ENCODE measurements at regions not wholly inside any gene's neighbourhood (a gene's known extent, or its start where the extent isn't known, plus 50 kb on each side); places are given as distances from the start of the nearest gene placed in this dataset.

DNA sequence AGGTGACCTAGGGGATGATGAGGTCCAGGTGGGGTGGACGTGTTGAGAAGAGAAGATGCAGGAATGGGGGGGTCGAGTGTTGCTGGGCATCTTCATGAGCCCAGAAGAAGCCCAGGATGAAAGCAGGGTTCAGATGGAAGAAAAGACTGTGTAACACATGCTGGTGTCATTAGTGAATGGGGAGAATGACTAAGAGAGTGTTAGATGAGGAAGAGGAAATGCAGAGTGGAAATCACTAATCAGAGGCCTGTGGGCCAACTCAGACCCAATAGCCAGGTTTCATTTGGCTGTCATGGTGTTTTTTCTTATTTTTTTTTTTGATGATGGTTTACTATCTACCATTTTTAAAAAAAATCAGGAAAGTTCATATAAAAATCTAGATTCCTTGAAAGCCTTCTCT, 180.8 kb upstream of the CAMK1G start:
- Histone ChIP-seq H3K4me1 (ENCODE audit: control insufficient read depth in 1 of 2, low read depth in 2 of 2) (no peaks in the 10 kb centered on the region), H3K36me3 (no peaks in the 10 kb centered on the region), H3K27ac (no peak overlapping the region), H3K27me3 (replicated peaks; ENCODE audit: insufficient read depth) (no peaks in the 10 kb centered on the region), H3K4me3 (no peak overlapping the region), H3K9me3 (no peaks in the 10 kb centered on the region)
- ATAC-seq (ENCODE audit: insufficient number of reproducible peaks, low FRiP score, low read depth) (no peak), DNase-seq (ENCODE audit: low spot score) (no peak)
- TF ChIP-seq, protein P1, sequence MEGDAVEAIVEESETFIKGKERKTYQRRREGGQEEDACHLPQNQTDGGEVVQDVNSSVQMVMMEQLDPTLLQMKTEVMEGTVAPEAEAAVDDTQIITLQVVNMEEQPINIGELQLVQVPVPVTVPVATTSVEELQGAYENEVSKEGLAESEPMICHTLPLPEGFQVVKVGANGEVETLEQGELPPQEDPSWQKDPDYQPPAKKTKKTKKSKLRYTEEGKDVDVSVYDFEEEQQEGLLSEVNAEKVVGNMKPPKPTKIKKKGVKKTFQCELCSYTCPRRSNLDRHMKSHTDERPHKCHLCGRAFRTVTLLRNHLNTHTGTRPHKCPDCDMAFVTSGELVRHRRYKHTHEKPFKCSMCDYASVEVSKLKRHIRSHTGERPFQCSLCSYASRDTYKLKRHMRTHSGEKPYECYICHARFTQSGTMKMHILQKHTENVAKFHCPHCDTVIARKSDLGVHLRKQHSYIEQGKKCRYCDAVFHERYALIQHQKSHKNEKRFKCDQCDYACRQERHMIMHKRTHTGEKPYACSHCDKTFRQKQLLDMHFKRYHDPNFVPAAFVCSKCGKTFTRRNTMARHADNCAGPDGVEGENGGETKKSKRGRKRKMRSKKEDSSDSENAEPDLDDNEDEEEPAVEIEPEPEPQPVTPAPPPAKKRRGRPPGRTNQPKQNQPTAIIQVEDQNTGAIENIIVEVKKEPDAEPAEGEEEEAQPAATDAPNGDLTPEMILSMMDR (IDR thresholded peaks at IDR 0.05): no peak

- Histone ChIP-seq H3K9me3 (no peaks in the 10 kb centered on the region), H3K4me1 (ENCODE audit: control insufficient read depth in 1 of 2, low read depth in 2 of 2) (no peaks in the 10 kb centered on the region), H3K4me3 (no peak overlapping the region), H3K36me3 (no peaks in the 10 kb centered on the region), H3K27ac (no peak overlapping the region), H3K27me3 (replicated peaks; ENCODE audit: insufficient read depth) (no peaks in the 10 kb centered on the region)
- TF ChIP-seq, protein P1 (IDR thresholded peaks at IDR 0.05): no peak
- ATAC-seq (ENCODE audit: insufficient number of reproducible peaks, low FRiP score, low read depth) (no peak), DNase-seq (ENCODE audit: low spot score) (no peak)
Observed at GRCh38 chr1:209403921-209404320, 179.6 kb upstream of the CAMK1G start.

- Histone ChIP-seq H3K4me1 (ENCODE audit: control insufficient read depth in 1 of 2, low read depth in 2 of 2) (no peaks in the 10 kb centered on the region), H3K27ac (no peak overlapping the region), H3K9me3 (no peaks in the 10 kb centered on the region), H3K36me3 (no peaks in the 10 kb centered on the region), H3K27me3 (replicated peaks; ENCODE audit: insufficient read depth) (no peaks in the 10 kb centered on the region), H3K4me3 (no peak overlapping the region)
- TF ChIP-seq, protein P1 (IDR thresholded peaks at IDR 0.05): no peak
- DNase-seq (ENCODE audit: low spot score): no peak
- no peak for ATAC-seq (ENCODE audit: insufficient number of reproducible peaks, low FRiP score, low read depth)
Observed at GRCh38 chr1:209404577-209404976, 178.9 kb upstream of the CAMK1G start.

DNA sequence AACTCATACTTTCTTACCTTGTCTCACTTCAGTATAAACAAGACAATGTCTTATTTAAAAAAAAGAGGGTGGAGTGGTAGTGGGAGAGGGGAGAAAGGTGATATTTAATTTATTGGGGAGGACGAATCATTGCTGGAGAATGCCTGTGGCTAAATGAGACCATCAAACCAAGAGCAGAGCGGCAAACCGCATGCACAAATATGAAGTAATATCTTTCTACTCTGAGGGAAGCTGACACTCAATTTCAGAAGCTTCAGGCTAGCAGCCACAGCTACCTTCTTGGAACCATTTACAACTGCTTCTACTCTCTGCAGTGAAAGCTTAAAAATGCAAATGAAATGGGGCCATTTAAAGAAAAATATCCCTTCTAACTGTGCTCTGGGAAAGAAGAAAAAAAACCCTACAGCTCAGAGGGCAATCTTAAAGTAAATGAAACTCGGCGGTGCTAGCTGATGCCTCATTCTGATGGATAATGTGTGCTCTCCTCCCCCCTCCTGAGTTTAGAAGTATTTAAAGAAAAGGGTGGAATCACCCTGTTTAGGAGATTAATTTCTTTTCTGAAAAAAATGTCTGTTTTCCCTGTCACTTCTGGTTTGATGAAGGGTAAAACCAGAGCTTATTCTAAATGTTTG, 178.2 kb upstream of the CAMK1G start:
- Histone ChIP-seq H3K4me1 (ENCODE audit: control insufficient read depth in 1 of 2, low read depth in 2 of 2) (no peaks in the 10 kb centered on the region), H3K36me3 (no peaks in the 10 kb centered on the region), H3K27me3 (replicated peaks; ENCODE audit: insufficient read depth) (no peaks in the 10 kb centered on the region), H3K4me3 (no peak overlapping the region), H3K27ac (no peak overlapping the region), H3K9me3 (no peaks in the 10 kb centered on the region)
- no peak for DNase-seq (ENCODE audit: low spot score)
- TF ChIP-seq, protein P1 (IDR thresholded peaks at IDR 0.05): no peak
- ATAC-seq (ENCODE audit: insufficient number of reproducible peaks, low FRiP score, low read depth): no peak

- TF ChIP-seq, protein P1 (IDR thresholded peaks at IDR 0.05): no peak
- Histone ChIP-seq H3K4me3 (no peak overlapping the region), H3K36me3 (no peaks in the 10 kb centered on the region), H3K4me1 (ENCODE audit: control insufficient read depth in 1 of 2, low read depth in 2 of 2) (no peaks in the 10 kb centered on the region), H3K27ac (no peak overlapping the region), H3K27me3 (replicated peaks; ENCODE audit: insufficient read depth) (no peaks in the 10 kb centered on the region), H3K9me3 (no peaks in the 10 kb centered on the region)
- DNase-seq (ENCODE audit: low spot score) (no peak), ATAC-seq (ENCODE audit: insufficient number of reproducible peaks, low FRiP score, low read depth) (no peak)
Observed at GRCh38 chr1:209406168-209406567, 177.3 kb upstream of the CAMK1G start.

All from thoracic aorta (tissue), 2 donors.